Activated T-helper 17 cell treated with anti-CD3 and anti-CD28 coated beads, Interleukin-2, amount 50 U/mL, for 72 hours (primary cell): ENCODE measurements at regions not wholly inside any gene's neighbourhood (a gene's known extent, or its start where the extent isn't known, plus 50 kb on each side); places are given as distances from the start of the nearest gene placed in this dataset.
A peak's percentile ranks its signal among the peaks of the same experiment; 100 is the strongest.

Source experiments
- ATAC-seq: fragments of 150-1000 bp; cut with Tn5 transposase; replicated peaks from 2 replicates; pipeline ENCODE4 v1.10.0; 2021; ENCODE audit warnings: mild to moderate bottlenecking, moderate library complexity
- H3K27ac Mint-ChIP-seq: one replicate; pipeline ENCODE4 v1.8.0; 2022; ENCODE audit warnings: mixed read lengths
- H3K27me3 Mint-ChIP-seq: one replicate; pipeline ENCODE4 v1.8.0; 2022; ENCODE audit warnings: mixed read lengths
- H3K36me3 Mint-ChIP-seq: one replicate; pipeline ENCODE4 v1.8.0; 2022; ENCODE audit warnings: low read depth, mild to moderate bottlenecking, mixed read lengths
- H3K4me1 Mint-ChIP-seq: one replicate; pipeline ENCODE4 v1.8.0; 2022; ENCODE audit warnings: mixed read lengths
- H3K4me3 Mint-ChIP-seq: one replicate; pipeline ENCODE4 v1.8.0; 2022; ENCODE audit warnings: mild to moderate bottlenecking, mixed read lengths
- H3K9me3 Mint-ChIP-seq: one replicate; pipeline ENCODE4 v1.8.0; 2022; ENCODE audit warnings: mixed read lengths

- Mint-ChIP-seq H3K9me3 (peaks cover 4% of the 10 kb centered on the region), H3K36me3 (peaks cover 52% of the 10 kb centered on the region), H3K4me1 (peaks cover 46% of the 10 kb centered on the region), H3K27me3 (no peaks in the 10 kb centered on the region), H3K4me3 (peak overlapping the region; percentile 24), H3K27ac (peak overlapping the region; percentile 58)
- no peak for ATAC-seq
Measured at GRCh38 chr6:11343963-11344723, 111.7 kb upstream of the NEDD9 start.

DNA sequence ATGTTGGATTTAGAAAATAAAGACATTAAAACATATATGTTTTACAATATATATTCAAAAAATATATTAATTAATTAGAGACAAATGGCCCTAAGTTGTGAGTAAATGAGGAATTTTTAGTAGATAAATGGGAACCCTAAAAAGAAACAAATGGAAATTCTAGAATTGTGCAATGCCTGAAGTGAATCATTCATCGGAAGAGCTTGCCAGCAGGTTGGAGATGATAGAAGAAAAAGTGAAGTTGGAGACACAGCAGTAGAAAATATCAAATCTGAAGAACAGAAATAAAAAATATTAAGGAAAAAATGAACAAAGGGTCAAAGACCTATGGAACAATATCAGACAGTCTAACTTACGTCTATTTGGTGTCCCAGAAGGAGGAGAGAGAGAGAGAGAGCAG is 109.4 kb upstream of the NEDD9 start:
- ATAC-seq: no peak
- Mint-ChIP-seq H3K27ac (peak overlapping the region; percentile 58), H3K4me3 (peak overlapping the region; percentile 24), H3K27me3 (no peaks in the 10 kb centered on the region), H3K4me1 (peaks cover 35% of the 10 kb centered on the region), H3K9me3 (peaks cover 4% of the 10 kb centered on the region), H3K36me3 (peaks cover 61% of the 10 kb centered on the region)

GRCh38 chr6:11341303-11341702 is 108.8 kb upstream of the NEDD9 start:
- peaks cover 4% of the 10 kb centered on the region for H3K9me3 Mint-ChIP-seq
- no peak for ATAC-seq
- H3K27ac Mint-ChIP-seq: peak overlapping the region; percentile 53
- peak overlapping the region; percentile 3 for H3K4me3 Mint-ChIP-seq
- no peaks in the 10 kb centered on the region for H3K27me3 Mint-ChIP-seq
- H3K36me3 Mint-ChIP-seq: peaks cover 61% of the 10 kb centered on the region
- H3K4me1 Mint-ChIP-seq: peaks cover 33% of the 10 kb centered on the region

GRCh38 chr6:11339380-11339779 is 106.9 kb upstream of the NEDD9 start:
- Mint-ChIP-seq H3K27ac (no peak overlapping the region), H3K36me3 (peaks cover 68% of the 10 kb centered on the region), H3K9me3 (peaks cover 4% of the 10 kb centered on the region), H3K4me1 (peaks cover 29% of the 10 kb centered on the region), H3K4me3 (no peak overlapping the region), H3K27me3 (no peaks in the 10 kb centered on the region)
- no peak for ATAC-seq

- Mint-ChIP-seq H3K27me3 (no peaks in the 10 kb centered on the region), H3K36me3 (peaks cover 72% of the 10 kb centered on the region), H3K4me1 (peaks cover 40% of the 10 kb centered on the region), H3K27ac (no peak overlapping the region), H3K4me3 (no peak overlapping the region), H3K9me3 (peaks cover 4% of the 10 kb centered on the region)
- no peak for ATAC-seq
Measured at GRCh38 chr6:11337306-11337705, 104.8 kb upstream of the NEDD9 start.

DNA sequence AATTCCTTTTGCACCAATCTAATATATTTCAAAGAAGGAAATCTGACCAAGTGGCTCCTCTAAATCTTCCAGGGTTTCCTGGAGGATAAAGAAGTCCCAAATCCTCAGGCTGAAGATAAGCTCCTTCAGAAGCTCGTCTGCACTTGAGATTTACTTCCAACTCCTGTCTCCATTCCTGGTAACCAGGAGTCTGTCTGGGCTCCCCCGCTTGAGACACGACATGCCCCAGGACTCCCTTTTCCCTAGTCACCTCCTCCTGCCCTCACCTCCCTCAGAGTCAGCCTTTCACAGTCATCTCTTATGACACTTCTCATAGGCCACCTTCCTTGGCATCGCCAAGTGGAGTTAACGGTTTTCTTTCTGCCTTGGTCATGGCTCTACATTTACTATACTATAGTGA is 103.4 kb upstream of the NEDD9 start:
- Mint-ChIP-seq H3K27ac (peak overlapping the region; percentile 40), H3K27me3 (no peaks in the 10 kb centered on the region), H3K9me3 (peaks cover 4% of the 10 kb centered on the region), H3K36me3 (peaks cover 76% of the 10 kb centered on the region), H3K4me1 (peaks cover 37% of the 10 kb centered on the region), H3K4me3 (no peak overlapping the region)
- no peak for ATAC-seq

- Mint-ChIP-seq H3K36me3 (peaks cover 70% of the 10 kb centered on the region), H3K4me3 (peak overlapping the region; percentile 26), H3K9me3 (peaks cover 3% of the 10 kb centered on the region), H3K4me1 (peaks cover 54% of the 10 kb centered on the region), H3K27me3 (no peaks in the 10 kb centered on the region), H3K27ac (peak overlapping the region; percentile 63)
- peak; percentile 69 for ATAC-seq
Measured at GRCh38 chr6:11333132-11333849, 100.8 kb upstream of the NEDD9 start.

- Mint-ChIP-seq H3K4me1 (peaks cover 60% of the 10 kb centered on the region), H3K9me3 (peaks cover 3% of the 10 kb centered on the region), H3K27me3 (no peaks in the 10 kb centered on the region), H3K4me3 (peak overlapping the region; percentile 26), H3K27ac (no peak overlapping the region), H3K36me3 (peaks cover 70% of the 10 kb centered on the region)
- ATAC-seq: no peak
Measured at GRCh38 chr6:11332463-11332862, 100.0 kb upstream of the NEDD9 start.

GRCh38 chr6:11331111-11331510 is 98.6 kb upstream of the NEDD9 start:
- H3K27ac Mint-ChIP-seq: peak overlapping the region; percentile 90
- H3K4me1 Mint-ChIP-seq: peaks cover 66% of the 10 kb centered on the region
- H3K4me3 Mint-ChIP-seq: peak overlapping the region; percentile 71
- H3K27me3 Mint-ChIP-seq: no peaks in the 10 kb centered on the region
- H3K9me3 Mint-ChIP-seq: peaks cover 3% of the 10 kb centered on the region
- ATAC-seq: no peak
- H3K36me3 Mint-ChIP-seq: peaks cover 77% of the 10 kb centered on the region

GRCh38 chr6:11330413-11330760 is 97.9 kb upstream of the NEDD9 start:
- Mint-ChIP-seq H3K9me3 (peaks cover 3% of the 10 kb centered on the region), H3K27ac (peak overlapping the region; percentile 90), H3K4me1 (peaks cover 61% of the 10 kb centered on the region), H3K27me3 (no peaks in the 10 kb centered on the region), H3K4me3 (peak overlapping the region; percentile 71), H3K36me3 (peaks cover 70% of the 10 kb centered on the region)
- ATAC-seq: peak; percentile 57

GRCh38 chr6:11329726-11330412 is 97.4 kb upstream of the NEDD9 start:
- peak; percentile 57 for ATAC-seq
- H3K4me3 Mint-ChIP-seq: peak overlapping the region; percentile 71
- H3K4me1 Mint-ChIP-seq: peaks cover 64% of the 10 kb centered on the region

GRCh38 chr6:11328613-11329247 is 96.3 kb upstream of the NEDD9 start:
- Mint-ChIP-seq H3K36me3 (peaks cover 69% of the 10 kb centered on the region), H3K27me3 (no peaks in the 10 kb centered on the region), H3K4me3 (no peak overlapping the region), H3K9me3 (peaks cover 3% of the 10 kb centered on the region), H3K27ac (no peak overlapping the region), H3K4me1 (peaks cover 64% of the 10 kb centered on the region)
- no peak for ATAC-seq

More at GRCh38 chr6:11329726-11330412, 97.4 kb upstream of the NEDD9 start:
- H3K27me3 Mint-ChIP-seq: no peaks in the 10 kb centered on the region
- peaks cover 70% of the 10 kb centered on the region for H3K36me3 Mint-ChIP-seq
- peaks cover 3% of the 10 kb centered on the region for H3K9me3 Mint-ChIP-seq
- H3K27ac Mint-ChIP-seq: peak overlapping the region; percentile 90

DNA sequence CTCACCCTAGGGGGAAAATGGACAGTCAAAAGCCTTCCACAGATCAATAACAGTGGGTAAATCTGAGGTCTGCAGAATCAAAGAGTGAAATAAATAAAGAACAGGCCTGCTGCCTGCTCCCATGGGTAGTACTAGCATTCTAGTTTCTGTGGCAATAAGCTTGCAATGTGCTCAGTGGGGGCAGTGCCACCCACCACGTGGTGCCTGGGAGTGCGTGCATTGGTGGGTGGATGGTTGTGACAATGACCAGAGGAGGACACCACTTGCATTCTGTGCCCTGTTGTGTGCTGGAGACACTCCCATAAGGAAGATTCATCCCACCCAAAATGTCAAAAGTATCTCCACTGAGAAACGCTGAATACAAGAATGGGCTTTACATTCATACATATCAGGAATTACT is 95.5 kb upstream of the NEDD9 start:
- H3K4me1 Mint-ChIP-seq: peaks cover 59% of the 10 kb centered on the region
- no peak overlapping the region for H3K27ac Mint-ChIP-seq
- no peak for ATAC-seq
- no peaks in the 10 kb centered on the region for H3K27me3 Mint-ChIP-seq
- no peak overlapping the region for H3K4me3 Mint-ChIP-seq
- peaks cover 61% of the 10 kb centered on the region for H3K36me3 Mint-ChIP-seq
- peaks cover 3% of the 10 kb centered on the region for H3K9me3 Mint-ChIP-seq

- H3K27me3 Mint-ChIP-seq: no peaks in the 10 kb centered on the region
- H3K9me3 Mint-ChIP-seq: peaks cover 3% of the 10 kb centered on the region
- H3K36me3 Mint-ChIP-seq: peaks cover 44% of the 10 kb centered on the region
- no peak overlapping the region for H3K27ac Mint-ChIP-seq
- peaks cover 55% of the 10 kb centered on the region for H3K4me1 Mint-ChIP-seq
- no peak for ATAC-seq
- peak overlapping the region; percentile 81 for H3K4me3 Mint-ChIP-seq
Measured at GRCh38 chr6:11326116-11326515, 93.6 kb upstream of the NEDD9 start.
